Stimulated activated CD8-positive, alpha-beta memory T cell treated with anti-CD3 and anti-CD28 coated beads, Interleukin-15, amount 100 ng/mL, for 1 hour (primary cell): ENCODE measurements at regions not wholly inside any gene's neighbourhood (a gene's known extent, or its start where the extent isn't known, plus 50 kb on each side); places are given as distances from the start of the nearest gene placed in this dataset.
"Not testable (repeated sequence)": the region's sequence is repeated elsewhere in the genome, so short reads cannot be mapped to it uniquely, and the experiment has no call there.

Experiments
- DNase-seq: peaks from one replicate; pipeline ENCODE4 v3.0.0-alpha.2; 2020; ENCODE audit warnings: low read depth

DNA sequence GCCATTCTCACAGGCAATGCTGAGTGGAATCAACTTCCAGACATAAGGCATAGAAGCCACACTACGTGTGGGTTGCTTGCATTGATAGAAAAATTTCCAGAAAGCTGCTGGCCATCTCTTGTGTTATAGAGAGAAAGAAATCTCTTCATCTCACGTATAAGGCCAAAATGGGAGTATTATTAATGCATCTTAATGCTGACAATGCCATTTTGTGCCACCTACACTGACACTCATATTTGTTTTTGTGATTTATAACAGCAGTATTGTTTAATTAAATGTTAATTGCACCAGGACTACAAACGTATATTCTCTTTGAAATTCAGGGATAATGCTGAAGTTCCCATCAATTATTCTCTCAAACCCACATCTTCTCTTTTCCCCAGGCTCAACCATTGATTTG lies 56.1 kb upstream of the TMEM132D start:
- DNase-seq: no peak

DNA sequence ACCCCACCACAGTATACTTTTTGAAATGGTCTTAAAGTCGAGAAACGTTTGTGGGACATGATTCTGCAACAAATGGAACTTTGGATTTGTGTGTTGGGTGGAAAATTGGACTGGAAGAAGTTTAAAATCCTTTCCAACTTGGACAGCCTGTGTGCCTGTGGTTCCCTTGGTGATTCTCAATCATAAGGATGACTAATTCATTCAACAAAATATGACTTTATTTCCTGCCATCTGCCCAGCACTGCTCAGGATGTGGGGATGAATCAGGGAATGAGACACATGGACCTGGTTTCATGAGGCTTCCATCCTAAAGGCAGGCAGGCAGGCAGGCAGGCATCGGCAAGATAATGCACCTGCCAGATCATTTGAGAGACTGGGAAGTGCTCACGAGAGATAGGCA lies 57.3 kb upstream of the TMEM132D start:
- no peak for DNase-seq

DNA sequence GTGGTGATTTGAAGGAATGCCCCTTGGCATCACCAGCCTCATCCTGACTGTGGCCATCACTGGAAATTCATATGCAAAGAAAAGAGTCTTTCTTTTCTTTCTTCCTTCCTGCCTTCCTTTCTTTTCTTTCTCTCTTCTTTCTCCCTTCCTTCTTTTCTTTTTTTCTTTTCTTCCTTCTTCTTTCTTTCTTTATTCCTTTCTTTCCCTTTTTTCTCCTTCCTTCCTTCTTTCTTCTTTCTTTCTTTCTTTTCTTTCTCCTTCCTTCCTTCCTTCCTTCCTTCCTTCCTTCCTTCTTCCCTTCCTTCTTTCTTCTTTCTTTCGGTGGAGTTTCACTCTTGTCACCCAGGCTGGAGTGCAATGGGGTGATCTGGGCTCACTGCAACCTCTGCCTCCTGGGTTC lies 58.0 kb upstream of the TMEM132D start:
- DNase-seq: no peak

DNA sequence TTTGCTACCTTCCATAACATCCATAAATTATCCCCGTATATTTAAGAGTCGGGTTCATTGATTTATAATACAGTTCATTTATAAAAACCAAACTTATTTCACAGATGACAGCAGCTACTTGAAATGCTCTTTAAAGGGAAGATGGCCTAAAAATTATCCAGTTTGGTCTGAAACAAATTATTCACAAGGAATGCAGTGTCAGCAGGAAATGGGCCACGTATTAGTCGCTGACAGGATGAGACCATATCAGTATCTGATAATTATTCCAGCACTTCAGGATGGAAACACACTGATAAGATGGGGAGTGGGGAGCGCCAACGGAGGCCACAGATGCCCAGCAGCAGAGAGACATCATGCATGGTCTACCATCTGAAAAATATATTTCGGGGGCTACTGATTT lies 60.5 kb upstream of the TMEM132D start:
- DNase-seq: no peak

DNA sequence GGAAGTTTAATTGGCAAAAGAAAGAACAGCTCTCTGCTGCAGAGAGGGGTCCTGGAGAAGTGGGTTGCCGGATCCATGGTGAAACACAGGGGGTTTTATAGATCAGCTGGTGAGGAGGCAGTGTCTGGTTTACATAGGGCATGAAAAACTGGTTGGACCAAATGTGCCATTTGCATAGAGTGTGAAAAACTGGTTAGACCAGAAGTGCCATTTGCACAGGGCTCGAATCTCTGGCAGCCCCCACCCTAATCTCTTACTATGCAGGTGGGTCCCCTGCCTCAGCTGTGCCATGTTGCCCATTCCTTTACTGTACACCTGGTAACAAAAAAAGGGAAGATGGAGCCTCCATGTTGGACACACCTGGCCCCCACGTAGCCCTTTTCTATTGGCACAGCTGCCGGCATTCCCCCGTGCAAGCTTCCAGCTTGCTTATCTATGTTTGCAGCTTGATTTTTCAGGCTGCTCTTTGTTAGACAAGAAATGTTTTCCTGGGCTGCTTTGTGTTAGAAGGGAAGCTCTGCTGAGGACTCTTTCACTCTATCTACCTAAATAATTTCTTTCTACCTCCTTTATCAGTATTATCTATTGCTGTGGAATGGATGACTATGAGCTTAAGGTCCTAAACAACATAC lies 61.1 kb upstream of the TMEM132D start:
- DNase-seq: no peak

DNA sequence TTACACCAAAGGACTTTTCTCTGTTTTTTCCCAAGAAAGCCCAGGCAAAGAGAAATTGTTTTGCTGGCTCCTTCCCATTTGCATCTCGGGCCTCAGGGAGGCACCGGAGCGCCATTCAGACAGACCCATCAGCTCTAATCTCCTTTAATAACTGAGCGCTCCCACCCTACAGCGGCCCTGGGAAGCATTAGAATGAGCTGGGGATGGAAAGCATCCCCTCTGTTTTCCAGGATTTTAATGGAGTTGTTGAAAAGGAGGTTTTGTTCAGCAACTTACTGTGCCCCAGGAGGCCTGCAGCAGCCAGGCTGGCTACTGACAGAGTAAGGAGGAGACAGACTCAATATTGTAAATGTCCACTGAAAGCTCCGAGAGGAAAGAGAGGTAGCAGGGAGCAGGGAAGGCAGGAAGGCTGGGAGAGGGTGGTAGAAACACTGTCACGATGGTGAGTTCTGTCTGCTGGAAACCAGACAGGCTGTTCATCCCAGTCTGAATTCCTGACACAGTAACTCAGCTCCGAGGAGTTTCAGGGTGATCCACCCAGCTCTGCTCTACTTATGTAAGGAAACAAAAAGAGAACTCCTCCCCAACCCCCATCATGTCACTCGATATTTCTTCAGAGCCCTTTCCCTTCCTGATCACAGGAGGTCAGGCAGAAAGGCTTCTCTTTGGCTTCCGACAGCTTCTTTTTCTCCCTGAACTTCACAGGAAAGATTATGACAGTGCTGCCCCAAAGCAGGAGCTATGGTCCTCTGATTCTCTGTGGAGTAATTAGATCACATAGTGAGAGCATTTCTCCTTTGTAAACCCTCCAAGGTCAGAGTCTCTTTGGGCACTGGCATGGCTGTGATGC lies 62.5 kb upstream of the TMEM132D start:
- no peak for DNase-seq

DNA sequence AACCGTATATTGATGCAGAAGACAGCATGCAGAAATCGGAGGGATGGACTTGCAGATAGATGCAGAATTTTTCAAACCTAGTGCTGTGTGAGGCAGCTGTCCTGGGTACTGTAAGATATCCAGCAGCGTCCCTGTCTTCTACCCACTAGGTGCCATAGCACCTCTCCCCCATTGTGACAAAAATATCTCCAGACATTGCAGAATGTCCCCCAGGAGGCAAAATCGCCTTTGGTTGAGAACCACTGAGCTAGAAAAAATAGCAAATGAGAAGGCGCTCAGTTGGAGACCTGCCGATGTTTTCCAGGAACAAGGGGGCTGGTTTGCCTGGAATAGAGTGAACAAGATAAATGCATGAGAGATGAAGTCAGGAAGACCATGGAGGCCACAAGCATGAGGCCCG lies 67.9 kb upstream of the TMEM132D start:
- no peak for DNase-seq

DNA sequence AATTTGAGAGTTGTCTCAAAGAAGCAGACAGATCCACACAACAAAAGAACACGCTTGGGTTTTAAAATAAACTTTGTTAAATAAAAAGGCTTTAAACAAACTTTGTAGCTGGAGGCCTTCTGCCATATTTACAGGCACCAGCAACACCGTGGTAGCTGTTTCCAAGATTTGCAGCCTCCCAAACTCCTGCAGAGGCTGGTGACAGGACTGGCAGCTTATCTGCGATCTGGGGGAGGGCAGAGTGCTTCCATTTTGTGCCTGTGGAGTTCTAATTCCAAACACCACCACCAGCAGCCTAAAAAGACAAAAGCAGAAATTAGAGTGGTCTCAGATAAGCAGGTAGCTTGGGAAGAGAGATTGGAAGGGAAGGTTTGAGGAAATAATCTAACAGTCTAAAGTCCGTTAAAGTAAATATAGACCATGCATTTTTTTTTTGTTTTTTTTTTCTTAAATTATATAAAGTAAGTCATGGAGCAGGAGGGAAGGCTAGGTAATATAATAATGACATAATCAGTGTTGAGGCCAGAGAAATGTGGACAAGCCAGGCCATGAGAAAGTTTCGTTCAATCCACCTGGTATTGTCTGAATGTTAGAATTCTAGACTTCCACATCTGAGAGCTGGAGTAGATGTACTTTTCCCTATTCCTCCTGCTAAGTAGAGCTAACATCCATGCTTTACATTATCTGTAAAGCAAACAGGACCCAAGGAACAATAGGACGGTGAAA lies 69.6 kb upstream of the TMEM132D start:
- DNase-seq: no peak

DNA sequence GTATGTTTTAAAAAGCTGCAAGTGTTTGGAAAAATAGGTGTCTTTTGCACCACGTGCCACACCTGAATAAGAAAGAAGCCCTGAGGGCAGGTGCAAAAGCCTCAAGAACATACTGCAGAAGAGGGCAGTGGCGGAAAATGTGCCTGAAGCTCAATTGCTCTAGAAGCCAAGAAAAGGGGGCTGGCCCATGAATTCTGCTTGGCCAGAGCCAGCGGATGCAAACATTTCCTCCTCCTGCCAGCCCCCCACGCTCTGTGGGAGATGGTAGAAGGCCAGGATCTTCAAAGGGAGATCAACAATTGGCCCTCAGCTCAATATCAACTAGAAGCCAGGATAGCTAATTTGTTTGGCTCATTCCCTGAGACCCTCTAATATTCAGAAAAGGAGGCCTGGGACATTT lies 80.3 kb upstream of the TMEM132D start:
- no peak for DNase-seq

DNA sequence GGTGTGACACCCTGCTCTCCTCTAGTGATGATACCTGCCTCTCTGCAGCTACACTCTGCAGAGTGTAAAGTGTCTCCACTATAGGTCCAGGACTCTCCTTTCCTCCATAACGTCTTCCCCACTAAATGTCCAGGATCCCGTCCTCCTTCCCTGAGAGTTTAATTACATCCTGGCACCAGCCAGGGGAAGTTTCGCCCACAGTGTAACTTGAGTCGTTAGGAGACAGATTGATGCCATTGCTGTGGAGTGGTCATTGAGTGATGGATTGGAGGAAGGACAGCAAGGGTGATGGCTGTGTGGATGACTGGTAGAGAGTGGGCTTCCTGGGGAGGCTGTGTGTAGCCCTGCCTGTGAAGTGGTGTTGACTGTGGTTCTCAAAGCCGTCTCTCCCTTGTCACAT lies 84.0 kb upstream of the TMEM132D start:
- DNase-seq: no peak

DNA sequence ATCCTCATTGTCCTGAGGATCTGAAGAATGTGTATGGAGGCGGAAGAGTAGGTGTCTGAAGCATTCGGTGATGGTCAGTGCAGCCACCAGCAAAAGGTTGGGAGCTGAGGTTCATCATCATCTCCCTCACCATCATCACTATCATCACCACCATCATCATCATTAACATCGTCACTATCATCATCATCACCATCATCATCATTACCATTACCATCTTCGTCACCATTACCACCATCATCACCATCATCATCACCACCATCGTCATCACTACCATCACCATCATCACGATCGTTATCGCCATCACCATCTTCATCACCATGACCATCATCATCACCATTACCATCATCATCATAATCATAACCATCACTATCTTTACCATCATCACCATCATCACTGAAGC lies 90.8 kb upstream of the TMEM132D start:
- no peak for DNase-seq

DNA sequence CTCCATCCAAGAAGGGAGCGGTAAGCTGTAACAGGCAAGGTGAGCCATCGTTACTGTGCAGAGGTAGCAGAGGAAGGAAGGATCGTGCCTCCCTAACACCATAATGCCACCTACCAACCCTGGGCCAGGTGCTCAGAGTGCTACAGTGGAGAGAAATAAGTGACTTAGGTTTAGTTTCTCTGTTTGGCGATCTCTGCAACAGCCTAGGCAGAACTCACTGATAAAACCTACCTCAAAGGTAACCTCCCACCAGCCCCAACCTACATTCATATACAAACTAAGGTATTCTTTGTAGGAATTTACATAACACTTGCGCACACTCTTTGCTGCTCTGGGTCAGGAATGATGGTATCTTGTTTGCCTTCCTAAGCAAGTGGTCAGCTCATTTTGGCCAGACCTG lies 93.4 kb upstream of the TMEM132D start:
- no peak for DNase-seq

DNA sequence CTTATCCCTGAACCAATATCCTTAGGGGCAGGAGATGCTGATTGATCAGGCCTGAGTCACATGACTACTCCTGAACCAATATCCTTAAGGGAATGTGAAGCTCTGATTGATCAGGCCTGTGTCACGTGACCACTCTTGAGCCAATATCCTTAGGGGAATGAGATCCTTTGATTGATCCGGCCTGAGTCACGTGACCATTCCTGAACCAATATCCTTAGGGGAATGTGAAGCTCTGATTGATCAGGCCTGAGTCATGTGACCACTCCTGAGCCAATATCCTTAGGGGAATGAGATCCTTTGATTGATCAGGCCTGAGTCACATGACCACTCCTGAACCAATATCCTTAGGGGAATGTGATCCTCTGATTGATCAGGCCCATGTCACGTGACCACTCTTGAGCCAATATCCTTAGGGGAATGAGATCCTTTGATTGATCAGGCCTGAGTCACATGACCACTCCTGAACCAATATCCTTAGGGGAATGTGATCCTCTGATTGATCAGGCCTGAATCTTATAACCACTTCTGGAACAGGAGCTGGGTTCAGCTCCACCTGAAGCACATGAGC lies 100.6 kb upstream of the TMEM132D start:
- not testable (repeated sequence) for DNase-seq

DNA sequence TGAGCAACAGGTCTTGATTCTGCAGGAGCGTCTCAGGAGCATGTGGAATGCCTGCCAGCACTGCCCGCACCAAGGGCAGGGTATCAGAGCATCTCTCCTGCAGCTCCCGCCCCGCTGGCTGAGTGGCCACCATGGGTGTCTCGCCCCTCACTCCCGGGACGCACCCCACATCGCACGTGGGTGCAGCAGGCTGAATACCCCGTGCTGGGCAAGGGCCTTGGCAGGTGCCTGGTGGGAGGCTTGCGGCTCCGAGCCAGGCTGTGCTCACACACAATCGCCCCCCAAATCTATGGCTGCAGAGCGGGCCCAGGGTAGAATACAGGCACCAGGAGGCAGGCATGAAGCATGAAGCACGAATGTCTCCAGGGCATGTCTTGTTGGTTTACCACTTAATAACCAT lies 103.9 kb upstream of the TMEM132D start:
- no peak for DNase-seq

DNA sequence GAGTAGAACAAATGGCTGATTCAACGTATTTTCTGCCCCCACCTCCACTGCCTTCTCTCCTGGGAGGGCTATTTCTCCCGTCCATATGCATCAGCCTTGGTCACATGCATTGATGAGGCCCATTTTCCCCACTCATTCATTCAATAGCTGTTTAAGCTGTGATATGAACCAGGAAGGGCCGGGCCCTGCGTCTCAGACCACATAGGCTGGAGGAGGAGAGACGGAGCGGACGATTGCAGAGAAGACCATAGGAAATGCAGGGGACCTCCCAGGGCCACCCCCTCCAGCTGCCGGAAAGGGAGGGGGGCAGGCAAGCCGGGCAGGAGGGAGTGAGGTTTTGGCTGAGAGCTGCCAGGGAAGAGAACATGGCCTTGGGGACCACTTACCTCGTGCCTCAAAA lies 104.4 kb upstream of the TMEM132D start:
- DNase-seq: no peak

DNA sequence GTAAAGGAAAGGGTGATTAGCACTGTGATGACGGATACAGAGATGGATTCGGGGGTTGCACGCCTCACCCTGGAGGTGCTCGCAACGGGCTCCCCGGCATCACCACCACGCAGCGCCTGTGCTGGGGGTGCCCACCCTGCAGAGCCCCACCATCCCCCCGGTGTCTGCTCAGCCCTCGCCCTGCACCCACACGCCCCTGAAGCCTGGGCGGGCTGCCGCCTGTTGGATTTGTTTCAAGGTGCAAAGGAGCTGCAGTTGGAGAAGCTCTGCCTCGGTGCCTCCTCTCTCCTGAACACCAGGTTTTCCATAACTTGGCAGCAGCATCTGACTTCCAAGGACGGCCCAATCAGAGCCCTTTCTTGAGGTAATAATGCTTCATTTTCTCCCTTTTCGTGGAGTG lies 106.1 kb upstream of the TMEM132D start:
- DNase-seq: no peak

DNA sequence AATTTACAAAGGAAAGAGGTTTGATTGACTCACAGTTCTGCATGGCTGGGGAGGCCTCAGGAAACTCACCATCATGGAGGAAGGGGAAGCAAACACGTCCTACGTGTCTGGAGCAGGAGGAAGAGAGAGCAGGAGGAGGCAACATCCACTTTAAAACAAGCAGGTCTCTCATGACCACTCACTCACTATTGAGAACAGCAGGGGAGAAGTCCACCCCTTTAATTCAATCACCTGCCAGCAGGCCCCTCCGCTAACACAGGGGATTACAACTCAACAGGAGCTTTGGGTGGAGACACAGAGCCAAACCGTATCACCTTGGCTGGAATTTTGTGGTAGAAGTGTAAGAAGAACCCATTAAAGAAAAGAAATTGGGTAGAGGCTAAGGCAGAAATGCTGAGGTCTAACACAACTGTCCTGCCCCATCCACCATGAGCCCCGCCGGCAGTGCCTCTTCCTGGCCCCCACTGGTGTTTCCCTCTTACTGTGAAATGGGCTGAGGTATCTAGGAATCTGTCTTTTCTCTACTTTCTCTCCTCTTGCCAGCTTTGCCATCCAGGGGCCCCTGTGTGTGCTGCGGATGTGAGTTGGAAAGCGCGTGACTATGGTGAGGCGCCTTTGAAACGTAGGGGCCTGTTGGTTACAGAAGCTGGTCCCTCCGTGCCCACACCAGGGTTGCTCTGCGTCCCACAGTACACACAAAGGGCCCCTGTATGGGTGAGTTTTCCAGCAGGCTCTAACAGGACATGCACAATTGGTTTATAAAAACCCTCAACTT lies 108.0 kb upstream of the TMEM132D start:
- no peak for DNase-seq

DNA sequence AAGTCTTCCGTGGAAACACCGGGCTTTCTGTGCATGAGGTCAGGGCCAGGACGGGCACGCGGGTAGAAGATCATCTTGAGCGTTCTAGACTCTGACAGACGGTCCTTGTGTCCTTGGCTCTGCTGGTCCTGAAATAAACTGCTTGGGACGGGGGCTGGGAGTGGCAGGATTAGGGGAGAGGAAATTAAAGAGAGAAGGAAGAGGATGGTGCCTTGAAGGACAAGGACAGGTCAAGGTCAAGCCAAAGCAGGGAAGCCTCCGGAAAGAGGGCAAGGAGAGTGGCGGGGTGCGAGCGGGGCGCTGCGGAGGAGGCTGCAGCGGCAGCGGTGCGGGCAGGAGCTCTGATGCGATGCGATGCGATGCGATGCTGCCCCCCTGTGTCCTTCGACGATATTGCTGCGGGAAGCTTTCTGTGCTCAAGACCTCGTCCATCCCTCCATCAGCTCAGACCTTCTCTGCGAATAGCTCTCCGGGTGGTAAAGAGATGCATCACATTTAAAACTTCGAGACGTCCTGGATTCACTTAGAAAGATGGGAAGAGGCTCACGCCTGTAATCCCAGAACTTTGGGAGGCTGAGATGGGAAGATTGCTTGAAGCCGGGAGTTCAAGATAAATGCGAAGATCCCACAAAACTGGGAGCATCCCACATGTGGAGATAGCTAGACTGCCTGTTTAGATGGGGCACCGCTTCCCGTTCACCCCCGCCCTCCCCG lies 110.1 kb upstream of the TMEM132D start:
- no peak for DNase-seq

DNA sequence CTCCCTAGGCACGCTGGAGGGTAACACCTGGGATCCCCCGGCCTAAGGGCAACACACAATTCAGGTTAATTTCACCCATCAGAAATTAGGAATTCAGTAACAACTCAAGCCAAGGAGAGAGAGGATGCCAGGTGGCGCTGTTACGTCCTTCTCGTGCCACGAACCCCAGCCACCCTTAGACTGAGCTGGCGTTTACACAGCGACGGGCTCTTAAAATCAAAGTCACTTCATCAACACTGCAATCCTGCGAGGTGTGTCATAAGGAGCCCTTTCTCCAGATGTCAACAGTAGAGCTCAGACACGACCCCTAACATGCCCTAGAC lies 110.6 kb upstream of the TMEM132D start:
- DNase-seq: no peak

DNA sequence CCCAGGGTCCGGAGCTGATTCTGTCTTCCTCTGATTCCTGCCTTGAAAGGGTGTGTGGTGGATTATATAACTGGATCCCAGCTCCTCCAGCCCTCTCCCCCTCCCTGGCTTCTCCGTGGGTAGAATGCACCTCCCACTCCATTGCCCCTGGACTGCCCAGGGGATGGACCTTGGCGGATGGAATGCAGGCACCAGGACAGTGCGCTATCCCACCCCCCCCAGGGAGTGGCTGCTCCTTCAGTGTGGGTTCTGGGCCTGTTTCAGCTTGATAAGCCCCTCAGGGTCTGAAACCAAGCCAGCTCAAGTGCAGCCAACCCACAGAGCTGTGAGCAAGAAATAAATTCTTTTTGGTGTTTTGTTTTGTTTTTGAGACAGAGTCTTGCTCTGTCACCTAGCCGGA lies 112.4 kb upstream of the TMEM132D start:
- no peak for DNase-seq

DNA sequence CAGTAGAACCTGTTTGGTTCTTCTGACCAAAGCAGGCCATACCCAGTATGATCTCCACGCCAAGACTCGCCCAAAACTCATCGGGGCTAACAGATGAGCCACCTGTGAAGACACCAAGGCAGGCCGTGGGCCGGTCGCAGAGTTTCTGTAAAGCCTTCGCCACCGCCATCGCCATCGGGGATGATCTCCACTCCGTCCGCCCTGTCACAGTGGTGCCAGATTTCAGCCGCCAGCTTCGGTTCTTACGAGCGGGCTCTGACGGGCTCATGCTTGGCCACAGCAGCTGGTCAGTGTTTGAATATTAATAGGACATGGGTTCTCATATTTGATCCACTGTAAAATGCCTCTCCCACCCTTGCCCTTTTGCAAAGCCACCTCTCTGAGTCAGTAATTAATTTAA lies 113.2 kb upstream of the TMEM132D start:
- no peak for DNase-seq
